HG02870 (cell line): ENCODE measurements at regions not wholly inside any gene's neighbourhood (a gene's known extent, or its start where the extent isn't known, plus 50 kb on each side); places are given as distances from the start of the nearest gene placed in this dataset.

Experiments
- ATAC-seq: cut with Tn5 transposase; IDR thresholded peaks from one replicate; pipeline ENCODE4 v1.9.1; 2021; ENCODE audit warnings: mild to moderate bottlenecking, moderate library complexity; ENCODE audit not compliant: unreplicated experiment

DNA sequence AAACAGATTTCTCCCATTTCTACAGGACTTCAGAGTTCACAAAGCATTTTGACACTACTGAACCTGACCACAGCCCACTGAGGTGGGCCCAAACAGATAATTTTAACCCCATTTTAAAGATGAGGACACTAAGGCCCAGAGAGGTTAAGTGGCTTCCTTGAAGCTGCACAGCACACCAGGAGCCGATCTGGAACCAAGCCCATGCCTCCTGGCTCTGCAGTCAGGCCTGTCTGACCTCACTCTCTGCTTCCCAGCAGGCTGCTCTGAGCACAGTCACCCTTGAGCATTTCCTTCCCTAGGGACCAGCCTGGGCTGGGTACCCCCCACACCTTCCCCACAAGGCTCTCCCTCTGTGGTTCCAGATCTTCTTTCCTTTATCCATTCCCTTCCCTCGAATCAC lies 252.2 kb downstream of the ENGASE start:
- no peak for ATAC-seq

GRCh38 chr17:79325709-79326430 lies 251.2 kb downstream of the ENGASE start:
- ATAC-seq = no peak

DNA sequence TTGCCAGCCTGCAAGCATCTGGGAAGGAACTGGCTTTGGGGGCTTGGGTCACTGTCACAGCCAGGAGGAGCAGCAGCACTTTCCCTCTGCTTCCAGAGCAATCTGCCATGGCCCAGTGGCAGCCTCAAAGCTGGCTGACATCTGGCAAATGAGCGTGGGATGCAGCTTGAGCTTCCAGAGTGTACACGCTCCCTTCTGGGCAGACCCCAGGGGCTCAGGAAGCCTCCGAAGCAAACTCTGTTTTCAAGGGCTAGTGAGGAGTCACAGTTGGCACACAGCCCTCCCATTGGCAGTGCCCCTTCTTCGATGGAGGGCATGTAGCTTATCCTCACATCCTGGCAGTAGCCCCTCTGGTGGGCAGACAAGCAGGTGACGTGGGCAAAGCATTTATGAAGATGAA lies 249.6 kb downstream of the ENGASE start:
- ATAC-seq = no peak

GRCh38 chr17:79323566-79323965 lies 248.9 kb downstream of the ENGASE start:
- no peak for ATAC-seq

GRCh38 chr17:79322211-79323123 lies 247.8 kb downstream of the ENGASE start:
- ATAC-seq = no peak

GRCh38 chr17:79320331-79320730 lies 245.7 kb downstream of the ENGASE start:
- no peak for ATAC-seq

- ATAC-seq = no peak
These were observed 243.3 kb downstream of the ENGASE start for GRCh38 chr17:79317916-79318315.

GRCh38 chr17:79316805-79317204 lies 242.2 kb downstream of the ENGASE start:
- no peak for ATAC-seq

DNA sequence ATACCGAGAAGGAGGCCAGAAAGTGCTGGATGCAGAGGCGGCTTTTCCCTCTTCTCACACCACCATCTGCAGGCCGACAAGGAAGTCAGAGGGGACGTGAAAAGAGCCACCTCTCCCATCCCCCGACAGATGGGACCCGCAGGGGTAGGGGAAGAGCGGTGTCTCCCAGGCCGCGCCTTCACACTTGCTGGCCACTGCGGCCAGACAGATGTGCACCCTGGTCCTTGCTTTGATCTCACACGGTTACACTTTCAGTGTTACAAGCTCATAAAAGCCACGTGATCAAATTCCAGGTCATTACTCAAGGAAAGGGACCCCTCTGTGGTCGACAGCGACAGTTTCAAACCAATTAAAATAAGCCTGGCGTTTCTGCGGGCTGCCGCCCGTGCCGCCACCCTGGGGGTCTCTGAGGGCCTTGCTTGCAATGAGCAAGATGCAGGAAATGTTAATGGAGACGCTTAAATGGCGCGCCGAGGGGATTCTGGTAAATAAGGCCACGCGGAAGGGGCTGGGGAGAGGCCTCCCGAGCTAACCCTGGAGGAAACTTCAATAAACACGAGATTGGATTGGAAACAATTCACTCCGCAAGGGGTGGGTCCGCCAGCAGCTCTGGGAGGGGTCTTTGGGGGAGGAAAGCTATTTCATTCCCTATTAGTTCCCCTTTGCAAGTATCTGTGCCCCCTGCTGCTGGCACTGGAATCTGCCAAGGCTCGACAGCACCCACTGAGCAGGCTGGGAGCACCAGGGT lies 240.9 kb downstream of the ENGASE start:
- no peak for ATAC-seq

GRCh38 chr17:79314617-79315357 lies 240.2 kb downstream of the ENGASE start:
- no peak for ATAC-seq

- ATAC-seq = no peak
These were observed 236.7 kb downstream of the ENGASE start for GRCh38 chr17:79311373-79311772.

GRCh38 chr17:79306424-79307318 lies 232.0 kb downstream of the ENGASE start:
- ATAC-seq = no peak

- no peak for ATAC-seq
These were observed 231.3 kb downstream of the ENGASE start for GRCh38 chr17:79305768-79306423.

- no peak for ATAC-seq
These were observed 230.7 kb downstream of the ENGASE start for GRCh38 chr17:79305376-79305767.

- no peak for ATAC-seq
These were observed 230.3 kb downstream of the ENGASE start for GRCh38 chr17:79304884-79305283.

GRCh38 chr17:79303641-79304205 lies 229.1 kb downstream of the ENGASE start:
- ATAC-seq = no peak

- no peak for ATAC-seq
These were observed 226.8 kb downstream of the ENGASE start for GRCh38 chr17:79301469-79301868.

DNA sequence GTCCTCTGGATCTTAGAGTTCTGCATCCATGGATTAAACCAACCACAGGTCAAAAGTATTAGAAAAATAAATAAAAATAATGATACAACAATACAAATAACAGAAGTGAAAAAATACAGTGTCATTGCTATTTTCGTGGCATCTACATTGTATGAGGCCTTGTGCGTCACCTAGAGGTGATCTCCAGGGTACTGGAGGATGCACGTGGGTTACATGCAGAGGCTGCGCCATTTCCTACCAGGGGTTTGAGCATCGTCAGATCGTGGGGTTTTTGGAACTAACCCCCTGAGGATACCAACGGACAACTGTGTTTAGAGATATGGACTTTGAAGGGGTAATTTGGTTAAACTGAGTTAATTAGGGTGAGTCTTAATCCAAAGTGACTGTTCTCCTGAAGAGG lies 224.7 kb downstream of the ENGASE start:
- no peak for ATAC-seq

- ATAC-seq = no peak
These were observed 224.2 kb downstream of the ENGASE start for GRCh38 chr17:79298799-79299198.
